Stimulated activated CD8-positive, alpha-beta memory T cell treated with anti-CD3 and anti-CD28 coated beads, Interleukin-2, amount 100 ng/mL, for 1 hour (primary cell): ENCODE measurements at regions not wholly inside any gene's neighbourhood (a gene's known extent, or its start where the extent isn't known, plus 50 kb on each side); places are given as distances from the start of the nearest gene placed in this dataset.

Source experiments
- DNase-seq, 2 donors: peaks; one replicate each; pipeline ENCODE4 v3.0.0-alpha.2; 2020; ENCODE audit warnings: low read depth in 2 of 2

- DNase-seq, result no peak
Measured at GRCh38 chr3:59290358-59290757, 240.5 kb upstream of the CFAP20DC start.

- no peak for DNase-seq
Measured at GRCh38 chr3:59289831-59290230, 240.0 kb upstream of the CFAP20DC start.

GRCh38 chr3:59288951-59289350 is 239.1 kb upstream of the CFAP20DC start:
- DNase-seq, result no peak

GRCh38 chr3:59286791-59287531 is 237.1 kb upstream of the CFAP20DC start:
- no peak for DNase-seq

- DNase-seq, result no peak
Measured at GRCh38 chr3:59285560-59285959, 235.7 kb upstream of the CFAP20DC start.

GRCh38 chr3:59284926-59285325 is 235.1 kb upstream of the CFAP20DC start:
- DNase-seq, result no peak

- no peak for DNase-seq
Measured at GRCh38 chr3:59280113-59280512, 230.3 kb upstream of the CFAP20DC start.

- DNase-seq, result no peak
Measured at GRCh38 chr3:59277816-59278215, 228.0 kb upstream of the CFAP20DC start.

- no peak for DNase-seq
Measured at GRCh38 chr3:59277201-59277600, 227.4 kb upstream of the CFAP20DC start.

GRCh38 chr3:59273976-59274375 is 224.2 kb upstream of the CFAP20DC start:
- no peak for DNase-seq

- DNase-seq, result no peak
Measured at GRCh38 chr3:59271971-59272370, 222.1 kb upstream of the CFAP20DC start.

GRCh38 chr3:59270921-59271320 is 221.1 kb upstream of the CFAP20DC start:
- DNase-seq, result no peak

- DNase-seq, result no peak
Measured at GRCh38 chr3:59270209-59270608, 220.4 kb upstream of the CFAP20DC start.

- DNase-seq, result no peak
Measured at GRCh38 chr3:59268170-59268569, 218.3 kb upstream of the CFAP20DC start.

GRCh38 chr3:59267021-59267420 is 217.2 kb upstream of the CFAP20DC start:
- DNase-seq, result no peak

GRCh38 chr3:59266551-59266950 is 216.7 kb upstream of the CFAP20DC start:
- DNase-seq, result no peak

GRCh38 chr3:59265566-59265965 is 215.7 kb upstream of the CFAP20DC start:
- DNase-seq, result no peak

- DNase-seq, result no peak
Measured at GRCh38 chr3:59264366-59264765, 214.5 kb upstream of the CFAP20DC start.

GRCh38 chr3:59263152-59263551 is 213.3 kb upstream of the CFAP20DC start:
- DNase-seq, result no peak

- no peak for DNase-seq
Measured at GRCh38 chr3:59262076-59262498, 212.3 kb upstream of the CFAP20DC start.

- no peak for DNase-seq
Measured at GRCh38 chr3:59261009-59261408, 211.2 kb upstream of the CFAP20DC start.

- DNase-seq, result no peak
Measured at GRCh38 chr3:59258550-59259260, 208.9 kb upstream of the CFAP20DC start.

GRCh38 chr3:59257506-59257905 is 207.7 kb upstream of the CFAP20DC start:
- no peak for DNase-seq
